Natural killer cell (primary cell): ENCODE measurements at regions not wholly inside any gene's neighbourhood (a gene's known extent, or its start where the extent isn't known, plus 50 kb on each side); places are given as distances from the start of the nearest gene placed in this dataset.

Experiments
- ATAC-seq, 3 donors: fragments of 150-1000 bp in 2 of 3; fragments of 200-7000 bp in 1 of 3; cut with Tn5 transposase; 1 replicate in 1 of 3; 2 replicates in 2 of 3; pipeline ENCODE4 v1.10.0; 2021; ENCODE audit warnings: mild to moderate bottlenecking in 2 of 3, moderate library complexity in 2 of 3
- DNase-seq, 2 donors: peaks; one replicate each; pipeline versions ENCODE4 v3.0.0 to v3.0.0-alpha.2; 2013 to 2021; ENCODE audit warnings: mixed read lengths in 1 of 2
- H3K27ac ChIP-seq: one replicate; pipeline ENCODE4 v1.5.1; 2013; ENCODE audit warnings: mild to moderate bottlenecking, low read length
- H3K27me3 ChIP-seq: one replicate; pipeline ENCODE4 v1.6.1; 2013; ENCODE audit warnings: low read length; ENCODE audit not compliant: control insufficient read depth, insufficient read depth
- H3K36me3 ChIP-seq: one replicate; pipeline ENCODE4 v1.6.1; 2013; ENCODE audit warnings: low read length; ENCODE audit not compliant: control insufficient read depth, insufficient read depth
- H3K4me1 ChIP-seq: one replicate; pipeline ENCODE4 v1.6.1; 2013; ENCODE audit warnings: low read length; ENCODE audit not compliant: control insufficient read depth, insufficient read depth
- H3K4me3 ChIP-seq: one replicate; pipeline ENCODE4 v1.5.1; 2013; ENCODE audit warnings: low read length
- H3K9me3 ChIP-seq: one replicate; pipeline ENCODE4 v1.6.1; 2013; ENCODE audit warnings: low read length; ENCODE audit not compliant: control insufficient read depth, insufficient read depth
- H3K27ac Mint-ChIP-seq, 2 donors: one replicate each; pipeline ENCODE4 v1.8.0; 2022; ENCODE audit warnings: mild to moderate bottlenecking in 2 of 2, mixed read lengths in 2 of 2, moderate library complexity in 1 of 2
- H3K27me3 Mint-ChIP-seq, 2 donors: one replicate each; pipeline ENCODE4 v1.8.0; 2022; ENCODE audit warnings: low read depth in 2 of 2, mixed read lengths in 2 of 2
- H3K36me3 Mint-ChIP-seq: one replicate; pipeline ENCODE4 v1.8.0; 2022; ENCODE audit warnings: mixed read lengths
- H3K4me1 Mint-ChIP-seq, 2 donors: one replicate each; pipeline ENCODE4 v1.8.0; 2022; ENCODE audit warnings: mixed read lengths in 2 of 2
- H3K4me3 Mint-ChIP-seq: one replicate; pipeline ENCODE4 v1.8.0; 2022; ENCODE audit warnings: mild to moderate bottlenecking, moderate library complexity, mixed read lengths
- H3K9me3 Mint-ChIP-seq, 2 donors: one replicate each; pipeline ENCODE4 v1.8.0; 2022; ENCODE audit warnings: mixed read lengths in 2 of 2
- CTCF ChIP-seq: fragments of 200-600 bp; IDR thresholded peaks from one replicate; pipeline ENCODE4 v1.8.0; 2022; ENCODE audit warnings: antibody characterized with exemption
- WGBS: methylation state at CpG from one replicate; pipeline ENCODE4 v1.1.7; 2013; ENCODE audit warnings: missing lambda C conversion rate; ENCODE audit not compliant: insufficient coverage; 5-methylcytosine and 5-hydroxymethylcytosine counted together
- intact Hi-C: fragments of 100-400 bp; cut with micrococcal nuclease; formaldehyde crosslinking; loops from one replicate; pipeline ENCODE4 v1.14.2; 2022

- Histone ChIP-seq H3K36me3 (no peaks in the 10 kb centered on the region), H3K9me3 (no peaks in the 10 kb centered on the region), H3K27me3 (peaks cover 4% of the 10 kb centered on the region), H3K27ac (no peak overlapping the region), H3K4me1 (no peaks in the 10 kb centered on the region), H3K4me3 (no peak overlapping the region)
- no peak overlapping the region for H3K4me3 Mint-ChIP-seq
- peaks cover 7 to 15% of the 10 kb centered on the region in 2 donors for H3K27me3 Mint-ChIP-seq
- no peak for ATAC-seq
- DNase-seq, result no peak
- no CpG with 5 or more reads among the region's 2 CpGs for WGBS
- no peaks in the 10 kb centered on the region for H3K4me1 Mint-ChIP-seq
- no peaks in the 10 kb centered on the region for H3K36me3 Mint-ChIP-seq
- intact Hi-C loops, result no loop called here
- H3K9me3 Mint-ChIP-seq, result no peaks in the 10 kb centered on the region
- no peak for TF ChIP-seq CTCF
- H3K27ac Mint-ChIP-seq, result no peak overlapping the region
These were observed 186.3 kb downstream of the DTHD1 start for GRCh38 chr4:36467670-36468069.

GRCh38 chr4:36471903-36472302 lies 190.5 kb downstream of the DTHD1 start:
- Mint-ChIP-seq H3K27ac (no peak overlapping the region), H3K4me1 (no peaks in the 10 kb centered on the region), H3K36me3 (no peaks in the 10 kb centered on the region), H3K4me3 (no peak overlapping the region), H3K9me3 (no peaks in the 10 kb centered on the region), H3K27me3 (peaks cover 9 to 16% of the 10 kb centered on the region in 2 donors)
- ATAC-seq (no peak), DNase-seq (no peak)
- intact Hi-C loops, result no loop called here
- H3K4me3 ChIP-seq, result no peak overlapping the region
- H3K9me3 ChIP-seq, result no peaks in the 10 kb centered on the region
- no peaks in the 10 kb centered on the region for H3K36me3 ChIP-seq
- no peak for TF ChIP-seq CTCF
- no peak overlapping the region for H3K27ac ChIP-seq
- WGBS, result no CpG with 5 or more reads among the region's 2 CpGs
- H3K4me1 ChIP-seq, result no peaks in the 10 kb centered on the region
- peaks cover 2% of the 10 kb centered on the region for H3K27me3 ChIP-seq

- Histone ChIP-seq H3K4me3 (no peak overlapping the region), H3K27ac (no peak overlapping the region), H3K27me3 (no peaks in the 10 kb centered on the region), H3K4me1 (no peaks in the 10 kb centered on the region), H3K9me3 (no peaks in the 10 kb centered on the region), H3K36me3 (no peaks in the 10 kb centered on the region)
- no peak overlapping the region for H3K27ac Mint-ChIP-seq
- no peaks in the 10 kb centered on the region for H3K4me1 Mint-ChIP-seq
- intact Hi-C loops, result no loop called here
- no peaks in the 10 kb centered on the region for H3K9me3 Mint-ChIP-seq
- no peak for TF ChIP-seq CTCF
- no peak for DNase-seq
- H3K27me3 Mint-ChIP-seq, result peaks cover 22 to 33% of the 10 kb centered on the region in 2 donors
- no peaks in the 10 kb centered on the region for H3K36me3 Mint-ChIP-seq
- WGBS, result no CpG with 5 or more reads among the region's 4 CpGs
- ATAC-seq, result no peak
- no peak overlapping the region for H3K4me3 Mint-ChIP-seq
These were observed 194.7 kb downstream of the DTHD1 start for GRCh38 chr4:36476135-36476534.

GRCh38 chr4:36477861-36478260 lies 196.4 kb downstream of the DTHD1 start:
- H3K4me1 Mint-ChIP-seq, result no peaks in the 10 kb centered on the region
- no peaks in the 10 kb centered on the region for H3K36me3 ChIP-seq
- no peaks in the 10 kb centered on the region for H3K27me3 ChIP-seq
- H3K9me3 Mint-ChIP-seq, result no peaks in the 10 kb centered on the region
- no peak overlapping the region for H3K4me3 Mint-ChIP-seq
- H3K27ac Mint-ChIP-seq, result no peak overlapping the region
- 71% methylated on average over 1 of the region's 2 CpGs for WGBS
- no peaks in the 10 kb centered on the region for H3K36me3 Mint-ChIP-seq
- ATAC-seq (no peak), DNase-seq (no peak)
- no peak for TF ChIP-seq CTCF
- no peak overlapping the region for H3K4me3 ChIP-seq
- H3K4me1 ChIP-seq, result no peaks in the 10 kb centered on the region
- intact Hi-C loops, result no loop called here
- peaks cover 25 to 33% of the 10 kb centered on the region in 2 donors for H3K27me3 Mint-ChIP-seq
- no peak overlapping the region for H3K27ac ChIP-seq
- H3K9me3 ChIP-seq, result no peaks in the 10 kb centered on the region
